SK-N-SH (cell line): ENCODE measurements at regions not wholly inside any gene's neighbourhood (a gene's known extent, or its start where the extent isn't known, plus 50 kb on each side); places are given as distances from the start of the nearest gene placed in this dataset.

ENCODE experiments used
- CHD2 ChIP-seq: fragments of 150-350 bp; IDR thresholded peaks from 2 replicates; pipeline ENCODE4 v1.6.1; 2018; ENCODE audit warnings: low read length; ENCODE audit not compliant: partially characterized antibody
- EP300 ChIP-seq, 2 experiments: IDR thresholded peaks; 2 replicates each; pipeline versions ENCODE4 v1.4.0 to v1.6.1; 2012; ENCODE audit warnings: borderline replicate concordance in 1 of 2, low read depth in 1 of 2, low read length in 1 of 2
- FOXJ3 ChIP-seq: sonication (generic); formaldehyde crosslinking; IDR thresholded peaks from 2 replicates; pipeline ENCODE4 v1.5.1; 2020; ENCODE audit warnings: mild to moderate bottlenecking, missing genetic modification reagents
- GATA2 ChIP-seq: sonication (generic); formaldehyde crosslinking; IDR thresholded peaks from 2 replicates; pipeline ENCODE4 v1.5.0; 2020; ENCODE audit warnings: mild to moderate bottlenecking, missing genetic modification reagents
- MAX ChIP-seq: IDR thresholded peaks from 2 replicates; pipeline ENCODE4 v1.4.0; 2012; ENCODE audit warnings: low read depth
- MXI1 ChIP-seq: IDR thresholded peaks from 2 replicates; pipeline ENCODE4 v1.6.1; 2012; ENCODE audit warnings: mild to moderate bottlenecking, low read depth, low read length, improper control_type of control experiment
- PBX3 ChIP-seq: IDR thresholded peaks from 2 replicates; pipeline ENCODE4; 2012
- POLR2AphosphoS5 ChIP-seq: IDR thresholded peaks from 2 replicates; pipeline ENCODE4 v1.6.1; 2012; ENCODE audit warnings: low read depth, low read length
- RAD21 ChIP-seq: IDR thresholded peaks from 2 replicates; pipeline ENCODE4 v1.6.1; 2012; ENCODE audit warnings: mild to moderate bottlenecking, low read length
- RXRA ChIP-seq: IDR thresholded peaks from 2 replicates; pipeline ENCODE4 v1.4.0; 2012; ENCODE audit warnings: low read depth, mild to moderate bottlenecking, borderline replicate concordance
- TEAD4 ChIP-seq: IDR thresholded peaks from 2 replicates; pipeline ENCODE4 v1.4.0; 2012; ENCODE audit warnings: mild to moderate bottlenecking, borderline replicate concordance; ENCODE audit not compliant: insufficient read depth
- USF2 ChIP-seq: fragments of 150-350 bp; IDR thresholded peaks from 2 replicates; pipeline ENCODE4 v1.6.1; 2017; ENCODE audit warnings: antibody characterized with exemption, low read length, low read depth, borderline replicate concordance
- TF ChIP-seq, protein P1 (sequence below): fragments of 200-600 bp; sonication (generic); IDR thresholded peaks from 2 replicates; pipeline ENCODE4 v1.6.1; 2017; ENCODE audit warnings: antibody characterized with exemption, mild to moderate bottlenecking, moderate library complexity

- TF ChIP-seq POLR2AphosphoS5 (no peak), RAD21 (no peak), USF2 (no peak), PBX3 (no peak), RXRA (no peak), TEAD4 (no peak), MAX (no peak), GATA2 (no peak), CHD2 (no peak), FOXJ3 (no peak), EP300 (IDR thresholded peaks at IDR 0.05; ENCODE audit: borderline replicate concordance in 1 of 2, low read depth in 1 of 2, low read length in 1 of 2) (no peak), MXI1 (no peak)
- TF ChIP-seq, protein P1, sequence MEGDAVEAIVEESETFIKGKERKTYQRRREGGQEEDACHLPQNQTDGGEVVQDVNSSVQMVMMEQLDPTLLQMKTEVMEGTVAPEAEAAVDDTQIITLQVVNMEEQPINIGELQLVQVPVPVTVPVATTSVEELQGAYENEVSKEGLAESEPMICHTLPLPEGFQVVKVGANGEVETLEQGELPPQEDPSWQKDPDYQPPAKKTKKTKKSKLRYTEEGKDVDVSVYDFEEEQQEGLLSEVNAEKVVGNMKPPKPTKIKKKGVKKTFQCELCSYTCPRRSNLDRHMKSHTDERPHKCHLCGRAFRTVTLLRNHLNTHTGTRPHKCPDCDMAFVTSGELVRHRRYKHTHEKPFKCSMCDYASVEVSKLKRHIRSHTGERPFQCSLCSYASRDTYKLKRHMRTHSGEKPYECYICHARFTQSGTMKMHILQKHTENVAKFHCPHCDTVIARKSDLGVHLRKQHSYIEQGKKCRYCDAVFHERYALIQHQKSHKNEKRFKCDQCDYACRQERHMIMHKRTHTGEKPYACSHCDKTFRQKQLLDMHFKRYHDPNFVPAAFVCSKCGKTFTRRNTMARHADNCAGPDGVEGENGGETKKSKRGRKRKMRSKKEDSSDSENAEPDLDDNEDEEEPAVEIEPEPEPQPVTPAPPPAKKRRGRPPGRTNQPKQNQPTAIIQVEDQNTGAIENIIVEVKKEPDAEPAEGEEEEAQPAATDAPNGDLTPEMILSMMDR = no peak
These were observed 97.3 kb upstream of the NHSL1 start for GRCh38 chr6:138596591-138596990.
